Brain microvascular endothelial cell (primary cell): ENCODE measurements at regions not wholly inside any gene's neighbourhood (a gene's known extent, or its start where the extent isn't known, plus 50 kb on each side); places are given as distances from the start of the nearest gene placed in this dataset.

Experiments
- DNase-seq: peaks from one replicate; pipeline ENCODE4 v3.0.0-alpha.2; 2020
- H3K27ac ChIP-seq: fragments of 250-450 bp; sonication (Bioruptor Pico); 2 replicates; pipeline ENCODE4 v1.5.1; 2020; ENCODE audit warnings: mild to moderate bottlenecking, moderate library complexity
- H3K27me3 ChIP-seq: fragments of 250-450 bp; sonication (Bioruptor Pico); replicated peaks from 2 replicates; pipeline ENCODE4 v1.5.1; 2020; ENCODE audit warnings: mild to moderate bottlenecking
- H3K36me3 ChIP-seq: fragments of 250-450 bp; sonication (Bioruptor Pico); replicated peaks from 2 replicates; pipeline ENCODE4 v1.5.1; 2020; ENCODE audit warnings: mild to moderate bottlenecking
- H3K4me3 ChIP-seq: 2 replicates; pipeline ENCODE4 v1.5.1; 2011; ENCODE audit warnings: low read depth, mild to moderate bottlenecking, control low read depth, low read length, moderate library complexity
- in situ Hi-C: cut with HindIII; loops from 2 replicates; pipeline ENCODE4 v1.10.0; 2017; ENCODE audit warnings: low sequenced_read_pairs, low pct_ligation_motif_present
- TF ChIP-seq, protein P1 (sequence below): IDR thresholded peaks from 2 replicates; pipeline ENCODE4 v1.5.1; 2011; ENCODE audit warnings: low read depth, mild to moderate bottlenecking, moderate library complexity, low read length, control low read depth, inconsistent platforms; ENCODE audit errors: missing control alignments

DNA sequence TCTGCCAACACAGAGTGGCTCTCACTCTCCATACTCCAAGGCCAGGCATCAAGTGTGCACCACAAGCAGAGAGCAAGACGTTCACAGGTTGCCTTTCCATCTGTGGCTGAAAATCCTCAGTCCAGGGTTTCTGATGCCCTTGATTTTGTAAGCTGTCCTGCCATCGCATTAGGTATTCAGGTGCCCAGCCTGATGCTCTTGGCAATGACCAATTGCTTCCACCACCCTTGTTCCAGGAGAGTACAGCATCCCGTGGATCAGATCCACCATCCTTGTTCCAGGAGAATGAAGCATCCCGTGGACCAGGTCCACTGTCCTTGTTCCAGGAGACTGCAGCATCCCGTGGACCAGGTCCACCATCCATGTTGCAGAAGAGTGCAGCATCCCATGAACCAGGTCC, 133.4 kb upstream of the GPC1 start:
- no peaks in the 10 kb centered on the region for H3K27me3 ChIP-seq
- no peak overlapping the region for H3K4me3 ChIP-seq
- in situ Hi-C loops, result no loop called here
- TF ChIP-seq, protein P1, sequence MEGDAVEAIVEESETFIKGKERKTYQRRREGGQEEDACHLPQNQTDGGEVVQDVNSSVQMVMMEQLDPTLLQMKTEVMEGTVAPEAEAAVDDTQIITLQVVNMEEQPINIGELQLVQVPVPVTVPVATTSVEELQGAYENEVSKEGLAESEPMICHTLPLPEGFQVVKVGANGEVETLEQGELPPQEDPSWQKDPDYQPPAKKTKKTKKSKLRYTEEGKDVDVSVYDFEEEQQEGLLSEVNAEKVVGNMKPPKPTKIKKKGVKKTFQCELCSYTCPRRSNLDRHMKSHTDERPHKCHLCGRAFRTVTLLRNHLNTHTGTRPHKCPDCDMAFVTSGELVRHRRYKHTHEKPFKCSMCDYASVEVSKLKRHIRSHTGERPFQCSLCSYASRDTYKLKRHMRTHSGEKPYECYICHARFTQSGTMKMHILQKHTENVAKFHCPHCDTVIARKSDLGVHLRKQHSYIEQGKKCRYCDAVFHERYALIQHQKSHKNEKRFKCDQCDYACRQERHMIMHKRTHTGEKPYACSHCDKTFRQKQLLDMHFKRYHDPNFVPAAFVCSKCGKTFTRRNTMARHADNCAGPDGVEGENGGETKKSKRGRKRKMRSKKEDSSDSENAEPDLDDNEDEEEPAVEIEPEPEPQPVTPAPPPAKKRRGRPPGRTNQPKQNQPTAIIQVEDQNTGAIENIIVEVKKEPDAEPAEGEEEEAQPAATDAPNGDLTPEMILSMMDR, result no peak
- no peaks in the 10 kb centered on the region for H3K36me3 ChIP-seq
- DNase-seq, result no peak
- no peak overlapping the region for H3K27ac ChIP-seq

DNA sequence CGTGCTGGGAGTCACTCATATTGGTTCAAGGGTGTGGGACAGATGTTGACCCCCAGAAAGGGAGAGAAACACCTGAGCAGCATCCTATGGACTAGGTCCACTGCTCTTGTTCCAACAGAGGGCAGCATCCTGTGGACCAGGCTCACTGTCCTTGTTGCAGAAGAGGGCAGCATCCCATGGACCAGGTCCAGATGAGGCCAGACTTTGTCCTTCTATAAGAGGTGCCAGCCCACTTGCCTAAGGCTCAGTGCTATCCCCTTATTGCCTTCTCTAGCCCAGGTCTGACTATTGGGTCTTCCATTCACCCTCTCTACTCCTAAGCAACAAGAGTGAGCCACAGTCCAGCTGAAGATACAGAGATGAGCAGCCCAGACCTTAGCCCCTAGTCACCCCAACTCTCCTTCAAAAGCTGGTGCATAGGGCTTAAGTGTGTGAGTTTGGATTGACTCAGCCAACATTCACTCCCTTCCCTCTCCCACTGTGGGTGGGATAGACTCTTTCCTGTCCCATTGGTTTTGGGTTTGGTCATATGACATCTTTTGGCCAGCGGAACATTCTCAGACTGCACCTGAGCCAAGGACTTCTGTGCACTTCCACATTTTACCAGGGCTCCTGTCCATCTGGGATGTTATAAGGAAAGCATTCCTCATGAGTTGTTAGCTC, 132.4 kb upstream of the GPC1 start:
- Histone ChIP-seq H3K27ac (no peak overlapping the region), H3K4me3 (no peak overlapping the region), H3K36me3 (no peaks in the 10 kb centered on the region), H3K27me3 (no peaks in the 10 kb centered on the region)
- TF ChIP-seq, protein P1, result no peak
- in situ Hi-C loops, result no loop called here
- DNase-seq, result no peak

DNA sequence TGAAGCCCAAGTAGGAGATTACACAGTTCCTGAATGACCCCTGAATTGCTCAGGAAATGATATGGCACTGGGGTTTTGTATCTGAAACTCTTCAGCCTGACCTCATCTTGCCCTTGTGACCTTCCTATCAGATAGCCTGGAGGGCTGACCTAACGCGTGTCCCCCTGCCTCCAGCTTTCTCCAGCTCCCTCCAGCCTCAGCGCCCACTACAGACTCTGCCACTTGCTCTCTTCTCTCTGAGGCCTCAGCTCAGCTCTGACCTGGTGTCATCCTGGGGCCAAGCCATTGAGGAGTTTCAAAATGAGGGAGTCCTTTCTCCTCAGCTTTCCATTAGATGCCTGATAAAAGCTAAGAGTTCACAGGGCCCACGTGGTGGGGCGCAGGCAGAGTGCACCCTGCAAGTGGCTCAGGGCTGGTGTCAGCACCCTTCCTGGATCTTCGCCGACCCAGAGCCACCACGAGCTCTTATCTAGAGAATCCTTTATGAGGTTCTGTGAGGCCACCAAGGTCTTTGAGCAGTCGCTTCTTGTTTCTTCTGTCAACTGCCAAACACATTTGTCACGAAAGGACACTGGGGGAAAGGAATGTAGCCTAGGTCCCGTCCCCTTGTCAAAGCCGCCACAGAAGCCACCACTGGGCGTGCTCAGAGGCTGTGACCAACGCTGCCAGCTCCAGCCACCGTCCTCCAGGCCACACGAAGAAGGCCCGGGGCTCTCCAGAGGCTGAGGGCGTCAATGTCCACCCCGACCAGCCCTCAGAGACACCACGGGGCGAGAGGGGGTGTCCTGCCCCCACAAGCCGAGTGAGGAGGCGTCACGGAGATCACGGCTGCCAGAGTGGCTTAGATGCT, 131.3 kb upstream of the GPC1 start:
- in situ Hi-C loops, result no loop called here
- H3K36me3 ChIP-seq, result no peaks in the 10 kb centered on the region
- DNase-seq, result no peak
- no peaks in the 10 kb centered on the region for H3K27me3 ChIP-seq
- no peak overlapping the region for H3K4me3 ChIP-seq
- no peak overlapping the region for H3K27ac ChIP-seq
- TF ChIP-seq, protein P1, result no peak

DNA sequence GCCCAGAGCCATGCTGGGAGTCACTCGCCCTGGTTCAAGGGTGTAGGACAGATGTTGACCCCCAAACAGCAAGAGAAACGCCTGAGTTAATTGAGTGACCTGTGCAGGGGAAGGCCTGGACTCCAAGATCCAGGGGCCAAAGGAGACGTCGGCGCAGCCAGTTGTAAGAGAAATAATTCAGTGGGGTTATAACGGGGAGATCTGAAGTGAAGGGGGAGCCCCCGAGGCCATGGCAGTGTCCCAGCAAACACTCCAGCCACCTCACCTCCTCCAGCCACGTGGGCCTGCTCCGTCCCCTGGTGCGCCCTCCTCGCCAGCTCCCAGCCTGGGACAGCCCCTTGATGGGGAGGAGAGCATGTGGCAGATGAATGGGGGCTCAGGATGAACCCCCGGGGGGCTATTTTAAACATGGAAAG, 130.7 kb upstream of the GPC1 start:
- DNase-seq, result no peak

DNA sequence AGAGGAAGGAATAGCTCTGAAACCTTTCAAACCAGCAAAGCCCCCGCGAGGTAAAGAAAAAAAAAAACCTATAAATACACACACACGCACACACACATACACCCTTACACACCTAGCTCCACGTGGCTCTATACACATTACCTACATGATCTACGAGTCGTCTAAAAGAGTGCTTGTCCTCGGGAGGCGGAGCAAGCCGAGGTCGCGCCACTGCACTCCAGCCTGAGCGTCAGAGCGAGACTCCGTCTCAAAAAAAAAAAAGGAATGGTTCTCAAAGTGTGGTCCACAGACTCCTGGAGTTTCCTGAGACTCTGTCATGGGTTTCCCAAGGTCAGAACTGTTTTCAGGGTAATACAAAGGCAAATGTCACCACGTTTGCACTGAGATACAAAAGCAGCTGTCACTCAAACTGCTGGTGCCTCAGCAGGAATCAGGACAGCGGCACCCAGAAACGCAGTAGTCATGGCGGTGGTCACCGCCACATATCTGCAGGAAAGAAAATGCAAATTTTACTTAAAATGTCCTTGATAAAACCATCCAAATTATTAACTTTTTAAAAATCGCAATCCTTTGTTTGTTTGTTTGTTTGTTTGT, 130.0 kb upstream of the GPC1 start:
- in situ Hi-C loops, result no loop called here
- TF ChIP-seq, protein P1, result no peak
- H3K4me3 ChIP-seq, result no peak overlapping the region
- no peaks in the 10 kb centered on the region for H3K27me3 ChIP-seq
- no peaks in the 10 kb centered on the region for H3K36me3 ChIP-seq
- no peak for DNase-seq
- no peak overlapping the region for H3K27ac ChIP-seq

More for the DNA sequence above, 130.7 kb upstream of the GPC1 start:
- no peaks in the 10 kb centered on the region for H3K36me3 ChIP-seq
- TF ChIP-seq, protein P1, result no peak
- in situ Hi-C loops, result no loop called here
- H3K27ac ChIP-seq, result no peak overlapping the region
- H3K4me3 ChIP-seq, result no peak overlapping the region
- H3K27me3 ChIP-seq, result no peaks in the 10 kb centered on the region
